GM12875 (cell line): ENCODE measurements at regions not wholly inside any gene's neighbourhood (a gene's known extent, or its start where the extent isn't known, plus 50 kb on each side); places are given as distances from the start of the nearest gene placed in this dataset.

Source experiments
- H3K4me3 ChIP-seq: one replicate; pipeline ENCODE4 v1.5.1; 2011; ENCODE audit warnings: low read depth, low read length, control low read depth
- TF ChIP-seq, protein P1 (sequence below): IDR thresholded peaks from 2 replicates; pipeline ENCODE4 v1.5.1; 2011; ENCODE audit warnings: low read depth, mild to moderate bottlenecking, control low read depth, inconsistent platforms, low read length, moderate library complexity, borderline replicate concordance; ENCODE audit not compliant: insufficient read depth

GRCh38 chr2:128494307-128494639 is 175.6 kb upstream of the HS6ST1 start:
- H3K4me3 ChIP-seq, result no peak overlapping the region
- TF ChIP-seq, protein P1, sequence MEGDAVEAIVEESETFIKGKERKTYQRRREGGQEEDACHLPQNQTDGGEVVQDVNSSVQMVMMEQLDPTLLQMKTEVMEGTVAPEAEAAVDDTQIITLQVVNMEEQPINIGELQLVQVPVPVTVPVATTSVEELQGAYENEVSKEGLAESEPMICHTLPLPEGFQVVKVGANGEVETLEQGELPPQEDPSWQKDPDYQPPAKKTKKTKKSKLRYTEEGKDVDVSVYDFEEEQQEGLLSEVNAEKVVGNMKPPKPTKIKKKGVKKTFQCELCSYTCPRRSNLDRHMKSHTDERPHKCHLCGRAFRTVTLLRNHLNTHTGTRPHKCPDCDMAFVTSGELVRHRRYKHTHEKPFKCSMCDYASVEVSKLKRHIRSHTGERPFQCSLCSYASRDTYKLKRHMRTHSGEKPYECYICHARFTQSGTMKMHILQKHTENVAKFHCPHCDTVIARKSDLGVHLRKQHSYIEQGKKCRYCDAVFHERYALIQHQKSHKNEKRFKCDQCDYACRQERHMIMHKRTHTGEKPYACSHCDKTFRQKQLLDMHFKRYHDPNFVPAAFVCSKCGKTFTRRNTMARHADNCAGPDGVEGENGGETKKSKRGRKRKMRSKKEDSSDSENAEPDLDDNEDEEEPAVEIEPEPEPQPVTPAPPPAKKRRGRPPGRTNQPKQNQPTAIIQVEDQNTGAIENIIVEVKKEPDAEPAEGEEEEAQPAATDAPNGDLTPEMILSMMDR, result no peak

GRCh38 chr2:128494640-128495321 is 176.1 kb upstream of the HS6ST1 start:
- no peak overlapping the region for H3K4me3 ChIP-seq
- TF ChIP-seq, protein P1, result no peak

DNA sequence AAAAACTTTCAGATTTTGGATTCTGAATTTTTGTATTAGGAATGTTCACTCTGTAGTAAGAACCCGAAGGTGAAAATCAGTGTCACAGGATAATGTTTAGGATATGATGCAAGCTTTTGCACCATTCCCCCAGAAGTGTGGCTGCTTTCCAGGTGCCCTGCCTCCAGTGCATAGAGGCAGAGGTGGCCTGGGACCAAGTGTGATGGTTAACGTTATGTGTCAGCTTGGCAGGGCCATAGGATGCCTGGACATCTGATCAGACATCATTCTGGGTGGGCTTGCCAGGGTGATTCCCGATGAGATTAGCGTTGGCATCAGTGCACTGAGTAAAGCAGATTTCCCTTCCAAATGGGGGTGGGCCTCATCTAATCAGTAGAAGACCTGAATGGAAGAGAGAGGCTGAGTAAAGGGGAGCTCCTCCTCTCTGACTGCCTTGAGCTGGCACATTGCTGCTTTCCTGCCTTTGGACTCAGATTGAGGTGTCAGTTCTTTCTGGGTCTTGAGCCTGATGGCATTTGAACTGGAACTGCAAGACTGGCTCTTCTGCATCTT is 177.4 kb upstream of the HS6ST1 start:
- no peak overlapping the region for H3K4me3 ChIP-seq
- TF ChIP-seq, protein P1, result no peak

DNA sequence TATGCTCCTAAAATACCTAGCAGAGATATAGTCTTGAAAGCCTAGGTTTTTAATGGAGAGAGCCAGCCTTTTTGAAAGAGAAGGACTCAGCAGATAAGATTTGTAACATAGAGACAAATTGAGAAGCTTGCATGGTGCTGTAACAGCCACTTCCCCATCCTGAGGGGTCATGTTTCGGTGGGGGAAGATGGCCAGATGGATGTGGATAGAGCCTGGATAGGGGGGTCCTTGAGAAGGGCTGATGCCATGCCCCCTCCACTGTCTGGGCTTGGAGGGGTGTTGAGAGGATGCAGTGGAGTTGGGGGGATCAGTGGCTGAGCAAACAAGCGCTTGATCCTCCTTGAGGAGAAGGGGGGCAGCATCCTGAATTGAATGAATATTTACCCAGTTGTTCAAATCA is 178.0 kb upstream of the HS6ST1 start:
- TF ChIP-seq, protein P1, result no peak
- no peak overlapping the region for H3K4me3 ChIP-seq

- TF ChIP-seq, protein P1, result no peak
- no peak overlapping the region for H3K4me3 ChIP-seq
These were observed 178.8 kb upstream of the HS6ST1 start for GRCh38 chr2:128497461-128497860.

DNA sequence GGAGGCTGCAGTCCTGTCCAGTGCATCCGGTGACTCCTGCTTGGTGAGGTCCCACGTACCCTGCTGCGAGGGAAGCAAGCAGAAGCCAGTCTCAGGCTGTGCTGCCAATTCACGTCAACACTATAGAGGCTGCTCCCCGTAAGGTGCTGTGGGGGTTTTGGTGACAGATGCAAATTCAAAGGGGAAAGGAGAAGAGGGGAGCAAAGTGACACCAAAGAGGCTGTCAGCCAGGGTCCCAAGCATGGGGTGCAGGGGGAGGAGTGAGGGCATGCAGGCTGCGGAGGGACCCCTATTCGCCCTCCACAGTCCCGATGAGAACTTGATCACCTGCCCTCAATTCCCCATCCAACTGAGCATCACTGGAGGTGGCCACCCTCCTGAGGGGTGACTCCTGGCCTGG is 179.4 kb upstream of the HS6ST1 start:
- TF ChIP-seq, protein P1, result no peak
- H3K4me3 ChIP-seq, result no peak overlapping the region

DNA sequence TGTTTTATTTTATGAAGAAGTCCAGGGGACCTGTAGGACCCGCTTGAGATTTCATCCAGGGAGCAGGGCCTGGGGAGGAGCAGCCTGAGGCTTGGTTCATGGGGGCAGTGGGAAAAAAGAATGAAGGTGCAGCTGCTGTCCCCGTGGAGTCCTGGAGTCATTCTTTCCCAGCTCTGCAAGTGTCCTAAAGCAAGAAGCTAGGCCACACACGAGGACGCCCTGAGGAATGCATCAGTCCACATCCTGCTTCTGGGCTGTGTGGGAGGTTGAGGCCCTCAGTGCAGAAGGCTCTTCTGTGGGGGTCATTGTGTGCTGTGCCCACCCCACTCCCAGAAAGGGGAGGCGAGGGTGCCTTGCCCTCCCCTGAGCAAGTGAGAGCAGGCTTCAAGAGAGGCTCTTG is 179.9 kb upstream of the HS6ST1 start:
- TF ChIP-seq, protein P1, result no peak
- H3K4me3 ChIP-seq, result no peak overlapping the region
